OCI-LY7 (cell line): ENCODE measurements at regions not wholly inside any gene's neighbourhood (a gene's known extent, or its start where the extent isn't known, plus 50 kb on each side); places are given as distances from the start of the nearest gene placed in this dataset.

Experiments
- EZH2phosphoT487 ChIP-seq: fragments of 200-600 bp; sonication (generic); IDR thresholded peaks from 2 replicates; pipeline ENCODE4 v1.6.1; 2018; ENCODE audit warnings: low read depth, borderline replicate concordance, mild to moderate bottlenecking, mixed run types, antibody characterized with exemption, low read length, moderate library complexity, mixed read lengths
- TF ChIP-seq, protein P1 (sequence below): fragments of 200-600 bp; sonication (generic); conservative IDR thresholded peaks from 2 replicates; pipeline ENCODE4 v1.5.1; 2014; ENCODE audit warnings: mild to moderate bottlenecking, antibody characterized with exemption, low read length, moderate library complexity, mixed read lengths

DNA sequence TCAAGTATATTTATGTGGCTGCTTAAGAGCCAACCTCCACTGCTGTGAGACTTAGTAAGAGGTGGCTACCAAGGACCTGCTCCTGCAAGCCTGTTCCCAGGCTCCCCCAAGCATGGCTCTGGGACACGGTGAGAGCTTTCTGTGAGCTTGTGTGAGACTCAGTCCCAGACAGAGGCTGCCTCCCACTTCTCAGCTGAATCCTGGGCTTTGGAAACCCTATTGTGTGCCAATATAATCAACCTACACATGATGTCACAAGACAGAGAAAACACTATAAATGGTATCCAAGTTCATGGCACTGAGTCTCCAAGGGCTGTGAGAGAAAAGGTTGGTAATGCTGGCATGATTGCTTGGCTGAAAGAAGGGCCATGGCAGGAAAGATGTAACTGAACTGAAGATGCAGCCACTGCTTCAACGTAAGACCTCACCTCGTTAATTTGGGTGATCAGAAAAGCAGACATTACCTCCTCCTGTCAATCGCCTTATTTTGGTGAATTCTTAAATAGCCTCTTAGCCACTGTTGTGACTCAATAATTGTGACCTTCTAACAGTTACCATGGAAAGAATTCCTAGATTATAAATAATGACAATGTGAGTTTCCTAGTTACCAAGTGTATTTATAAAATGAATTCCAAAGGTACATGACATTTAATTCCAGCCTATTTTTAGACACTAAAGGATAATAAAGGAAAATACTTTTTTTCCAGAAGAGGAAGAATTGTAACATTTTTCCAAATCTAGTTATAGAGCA lies 332.0 kb downstream of the IRS2 start:
- TF ChIP-seq, protein P1, sequence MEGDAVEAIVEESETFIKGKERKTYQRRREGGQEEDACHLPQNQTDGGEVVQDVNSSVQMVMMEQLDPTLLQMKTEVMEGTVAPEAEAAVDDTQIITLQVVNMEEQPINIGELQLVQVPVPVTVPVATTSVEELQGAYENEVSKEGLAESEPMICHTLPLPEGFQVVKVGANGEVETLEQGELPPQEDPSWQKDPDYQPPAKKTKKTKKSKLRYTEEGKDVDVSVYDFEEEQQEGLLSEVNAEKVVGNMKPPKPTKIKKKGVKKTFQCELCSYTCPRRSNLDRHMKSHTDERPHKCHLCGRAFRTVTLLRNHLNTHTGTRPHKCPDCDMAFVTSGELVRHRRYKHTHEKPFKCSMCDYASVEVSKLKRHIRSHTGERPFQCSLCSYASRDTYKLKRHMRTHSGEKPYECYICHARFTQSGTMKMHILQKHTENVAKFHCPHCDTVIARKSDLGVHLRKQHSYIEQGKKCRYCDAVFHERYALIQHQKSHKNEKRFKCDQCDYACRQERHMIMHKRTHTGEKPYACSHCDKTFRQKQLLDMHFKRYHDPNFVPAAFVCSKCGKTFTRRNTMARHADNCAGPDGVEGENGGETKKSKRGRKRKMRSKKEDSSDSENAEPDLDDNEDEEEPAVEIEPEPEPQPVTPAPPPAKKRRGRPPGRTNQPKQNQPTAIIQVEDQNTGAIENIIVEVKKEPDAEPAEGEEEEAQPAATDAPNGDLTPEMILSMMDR: no peak
- no peak for TF ChIP-seq EZH2phosphoT487
